SHP77 treated with DMSO at 0.1 percent for 48 hours (cell line): ENCODE measurements at regions not wholly inside any gene's neighbourhood (a gene's known extent, or its start where the extent isn't known, plus 50 kb on each side); places are given as distances from the start of the nearest gene placed in this dataset.
"Not testable (repeated sequence)": the region's sequence is repeated elsewhere in the genome, so short reads cannot be mapped to it uniquely, and the experiment has no call there.

Source experiments
- DNase-seq: peaks from one replicate; lab custom pipeline; 2025; lab: John Stamatoyannopoulos, UW

- not testable (repeated sequence) for DNase-seq
These were observed 137.0 kb downstream of the USP46 start for GRCh38 chr4:52522093-52522492.

DNA sequence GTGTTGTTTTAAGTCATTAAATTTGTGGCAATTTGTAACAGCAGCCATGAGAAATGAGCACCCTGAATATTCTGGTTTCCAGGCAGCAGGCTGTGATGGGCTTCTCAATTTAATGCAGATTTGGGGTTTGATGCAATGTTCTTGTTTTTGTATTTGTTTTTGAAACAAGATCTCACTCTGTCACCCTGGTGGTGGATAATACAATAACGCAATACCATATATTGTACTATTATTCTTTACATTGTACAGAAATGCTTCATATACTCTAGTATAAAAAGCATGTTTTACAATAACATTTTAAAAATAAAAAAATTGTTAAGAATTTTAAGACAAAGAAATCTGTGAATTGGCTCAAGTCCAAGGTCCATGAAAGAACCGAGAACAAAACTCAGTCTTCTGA is 129.1 kb downstream of the USP46 start:
- no peak for DNase-seq

GRCh38 chr4:52535793-52536192 is 123.3 kb downstream of the USP46 start:
- DNase-seq = no peak
